ENCODE measurements at regions not wholly inside any gene's neighbourhood (a gene's known extent, or its start where the extent isn't known, plus 50 kb on each side); places are given as distances from the start of the nearest gene placed in this dataset.

- no peak for TF ChIP-seq CTCF (IDR thresholded peaks at IDR 0.05)
- no peak for TF ChIP-seq EP300 (IDR thresholded peaks at IDR 0.05)
These were observed 209.5 kb downstream of the SATB1 start for GRCh38 chr3:18215639-18216038.

Data from ovary (tissue), 3 donors.